Peyer's patch (tissue), 4 donors: ENCODE measurements at regions not wholly inside any gene's neighbourhood (a gene's known extent, or its start where the extent isn't known, plus 50 kb on each side); places are given as distances from the start of the nearest gene placed in this dataset.

ENCODE experiments used
- DNase-seq, 3 donors: peaks; one replicate each; pipeline ENCODE4 v3.0.0-alpha.2; 2017 to 2019
- H3K27ac ChIP-seq, 4 donors: fragments of 200-600 bp; sonication (generic); one replicate each; pipeline ENCODE4 v1.5.1; 2016 to 2019
- H3K27me3 ChIP-seq, 2 donors: fragments of 200-600 bp; sonication (generic); one replicate each; pipeline ENCODE4 v1.5.1; 2019
- H3K36me3 ChIP-seq, 3 donors: fragments of 200-600 bp; sonication (generic); one replicate each; pipeline ENCODE4 v1.5.1; 2016 to 2019
- H3K4me1 ChIP-seq, 4 donors: fragments of 200-600 bp; sonication (generic); one replicate each; pipeline ENCODE4 v1.5.1; 2016 to 2019
- H3K4me3 ChIP-seq, 4 donors: fragments of 200-600 bp; sonication (generic); 1 replicate in 3 of 4; 2 replicates in 1 of 4; pipeline ENCODE4 v1.5.1; 2016 to 2019; ENCODE audit warnings: mild to moderate bottlenecking in 1 of 4
- H3K9me3 ChIP-seq, 4 donors: fragments of 200-600 bp; sonication (generic); one replicate each; pipeline ENCODE4 v1.5.1; 2016 to 2019; ENCODE audit warnings: mild to moderate bottlenecking in 1 of 4
- CTCF ChIP-seq, 6 experiments: fragments of 450-650 bp in 4 of 6; fragments of 200-600 bp in 2 of 6; sonication (generic) in 1 of 6; IDR thresholded peaks; one replicate each; pipeline ENCODE4 v1.5.1; 2017 to 2019; ENCODE audit warnings: antibody characterized with exemption in 6 of 6, mild to moderate bottlenecking in 3 of 6, moderate library complexity in 1 of 6
- POLR2A ChIP-seq, 2 donors: fragments of 450-650 bp; IDR thresholded peaks; one replicate each; pipeline ENCODE4 v1.5.1; 2017; ENCODE audit warnings: antibody characterized with exemption in 2 of 2, mild to moderate bottlenecking in 2 of 2, moderate library complexity in 2 of 2

DNA sequence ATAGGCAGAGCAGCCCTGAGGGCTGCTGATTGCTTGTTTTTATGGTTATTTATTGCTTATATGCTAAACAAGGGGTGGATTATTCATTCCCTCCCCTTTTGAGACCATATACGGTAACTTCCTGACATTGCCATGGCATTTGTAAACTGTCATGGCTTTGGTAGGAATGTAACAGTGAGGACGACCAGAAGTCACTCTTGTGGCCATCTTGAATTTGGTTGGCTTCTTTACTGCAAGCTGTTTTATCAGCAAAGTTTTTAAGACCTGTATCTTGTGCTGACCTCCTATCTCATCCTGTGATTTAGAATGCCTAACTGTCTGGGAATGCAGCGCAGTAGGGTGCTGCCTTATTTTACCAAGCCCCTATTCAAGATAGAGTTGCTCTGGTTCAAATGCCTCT lies 531.8 kb upstream of the PRMT6 start:
- Histone ChIP-seq H3K4me1 (no peaks in the 10 kb centered on the region), H3K9me3 (no peaks in the 10 kb centered on the region), H3K27ac (no peak overlapping the region), H3K4me3 (no peak overlapping the region), H3K36me3 (no peaks in the 10 kb centered on the region), H3K27me3 (no peaks in the 10 kb centered on the region)
- TF ChIP-seq CTCF (IDR thresholded peaks at IDR 0.05) (no peak), POLR2A (IDR thresholded peaks at IDR 0.05) (no peak)
- no peak for DNase-seq

- no peak overlapping the region for H3K4me3 ChIP-seq
- H3K36me3 ChIP-seq = no peaks in the 10 kb centered on the region
- no peak for DNase-seq
- no peaks in the 10 kb centered on the region for H3K27me3 ChIP-seq
- TF ChIP-seq POLR2A (IDR thresholded peaks at IDR 0.05) (no peak), CTCF (IDR thresholded peaks at IDR 0.05) (no peak)
- H3K4me1 ChIP-seq = no peaks in the 10 kb centered on the region
- H3K9me3 ChIP-seq = no peaks in the 10 kb centered on the region
- H3K27ac ChIP-seq = no peak overlapping the region
These were observed 529.8 kb upstream of the PRMT6 start for GRCh38 chr1:106526650-106527049.

DNA sequence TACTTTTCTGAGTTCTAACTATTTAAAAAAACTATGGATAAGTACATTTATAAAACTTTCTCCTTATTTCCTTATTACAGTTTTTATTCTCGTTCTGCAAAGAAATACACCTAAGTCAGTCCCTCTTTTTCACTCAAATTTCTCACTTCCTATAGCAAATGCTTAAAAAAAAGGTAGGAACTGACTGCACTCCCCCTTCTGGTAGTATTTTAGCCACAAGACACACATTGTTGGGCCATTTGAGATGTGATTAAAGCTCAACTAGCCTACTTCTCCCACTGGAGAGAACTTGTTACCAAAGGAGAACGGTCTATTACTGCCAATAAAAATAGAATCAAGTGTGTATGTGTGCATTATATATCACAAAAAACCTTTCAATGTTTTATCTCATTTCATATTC lies 521.9 kb upstream of the PRMT6 start:
- H3K4me1 ChIP-seq = no peaks in the 10 kb centered on the region
- TF ChIP-seq CTCF (IDR thresholded peaks at IDR 0.05) = no peak
- TF ChIP-seq POLR2A (IDR thresholded peaks at IDR 0.05) = no peak
- no peak overlapping the region for H3K27ac ChIP-seq
- H3K27me3 ChIP-seq = no peaks in the 10 kb centered on the region
- H3K9me3 ChIP-seq = no peaks in the 10 kb centered on the region
- H3K4me3 ChIP-seq = no peak overlapping the region
- H3K36me3 ChIP-seq = no peaks in the 10 kb centered on the region
- no peak for DNase-seq

DNA sequence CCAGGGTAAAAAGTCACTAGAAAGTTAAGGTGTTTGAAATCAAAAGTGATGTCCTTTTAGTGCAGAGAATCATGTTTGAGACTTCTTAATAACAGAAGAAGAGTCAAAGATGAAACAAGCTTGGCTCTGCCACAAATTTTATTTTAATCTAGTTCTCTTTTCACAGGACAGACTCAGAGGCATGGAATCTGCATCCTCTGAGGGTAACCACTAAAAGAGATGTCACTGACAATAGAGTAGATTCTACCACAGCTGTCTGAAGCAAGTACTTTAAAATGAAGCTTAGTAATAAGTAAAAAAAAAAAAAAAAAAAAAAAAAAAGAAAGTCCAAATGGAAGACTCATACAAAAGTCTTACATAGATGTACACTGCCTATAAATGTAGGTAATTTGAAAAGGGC lies 519.7 kb upstream of the PRMT6 start:
- Histone ChIP-seq H3K27ac (no peak overlapping the region), H3K36me3 (no peaks in the 10 kb centered on the region), H3K4me3 (no peak overlapping the region), H3K27me3 (no peaks in the 10 kb centered on the region), H3K4me1 (no peaks in the 10 kb centered on the region), H3K9me3 (no peaks in the 10 kb centered on the region)
- TF ChIP-seq CTCF (IDR thresholded peaks at IDR 0.05) (no peak), POLR2A (IDR thresholded peaks at IDR 0.05) (no peak)
- DNase-seq = no peak

GRCh38 chr1:106548726-106549125 lies 507.7 kb upstream of the PRMT6 start:
- Histone ChIP-seq H3K27me3 (no peaks in the 10 kb centered on the region), H3K4me1 (no peaks in the 10 kb centered on the region), H3K9me3 (no peaks in the 10 kb centered on the region), H3K27ac (no peak overlapping the region), H3K36me3 (no peaks in the 10 kb centered on the region), H3K4me3 (no peak overlapping the region)
- TF ChIP-seq POLR2A (IDR thresholded peaks at IDR 0.05) (no peak), CTCF (IDR thresholded peaks at IDR 0.05) (no peak)
- no peak for DNase-seq

DNA sequence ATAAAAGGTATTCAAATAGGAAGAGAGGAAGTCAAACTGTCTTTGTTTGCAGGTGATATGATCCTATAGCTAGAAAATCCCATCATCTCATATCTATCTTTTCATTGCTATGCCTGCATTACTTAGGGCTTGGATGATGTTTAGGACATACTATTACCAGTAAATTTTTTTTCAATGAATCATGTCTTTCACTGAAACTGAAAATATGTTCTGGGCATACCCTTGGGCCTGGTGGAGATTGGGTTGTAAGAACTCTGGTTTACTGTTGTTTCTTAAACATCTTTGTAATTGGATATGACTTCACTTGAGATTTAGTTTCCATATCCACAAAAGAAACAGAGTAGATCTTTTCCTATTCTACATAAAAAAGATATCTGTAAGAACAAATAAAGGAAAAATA lies 502.2 kb upstream of the PRMT6 start:
- TF ChIP-seq POLR2A (IDR thresholded peaks at IDR 0.05) = no peak
- TF ChIP-seq CTCF (IDR thresholded peaks at IDR 0.05) = no peak
- no peak for DNase-seq
- Histone ChIP-seq H3K9me3 (peaks cover 0 to 2% (median 0%) of the 10 kb centered on the region in 4 donors), H3K36me3 (no peaks in the 10 kb centered on the region), H3K27me3 (no peaks in the 10 kb centered on the region), H3K27ac (no peak overlapping the region), H3K4me3 (no peak overlapping the region), H3K4me1 (no peaks in the 10 kb centered on the region)
